Gastrocnemius medialis (tissue), 4 donors: ENCODE measurements at regions not wholly inside any gene's neighbourhood (a gene's known extent, or its start where the extent isn't known, plus 50 kb on each side); places are given as distances from the start of the nearest gene placed in this dataset.

Experiments
- CTCF ChIP-seq, 5 experiments: fragments of 450-650 bp in 3 of 5; fragments of 200-600 bp in 2 of 5; sonication (generic) in 2 of 5; IDR thresholded peaks in 4 of 5; conservative IDR thresholded peaks in 1 of 5; 1 replicate in 4 of 5; 2 replicates in 1 of 5; pipeline ENCODE4 v1.5.1; 2016 to 2019; ENCODE audit warnings: antibody characterized with exemption in 5 of 5, mild to moderate bottlenecking in 3 of 5, moderate library complexity in 3 of 5
- POLR2A ChIP-seq, 2 donors: fragments of 450-650 bp; IDR thresholded peaks; one replicate each; pipeline ENCODE4 v1.6.1; 2017; ENCODE audit warnings: antibody characterized with exemption in 2 of 2, mild to moderate bottlenecking in 2 of 2, moderate library complexity in 2 of 2

- TF ChIP-seq CTCF (IDR thresholded peaks at IDR 0.05 in 4 of 5, conservative IDR thresholded peaks at IDR 0.05 in 1 of 5): no peak
- no peak for TF ChIP-seq POLR2A (IDR thresholded peaks at IDR 0.05)
These were observed 95.8 kb upstream of the HMGA2 start for GRCh38 chr12:65728455-65728847.
